ENCODE measurements at regions not wholly inside any gene's neighbourhood (a gene's known extent, or its start where the extent isn't known, plus 50 kb on each side); places are given as distances from the start of the nearest gene placed in this dataset.

- no peaks in the 10 kb centered on the region for H3K27me3 ChIP-seq (ENCODE audit: control insufficient read depth, insufficient read depth, low read length)
- peaks cover 2% of the 10 kb centered on the region; the same call in 1 of the 2 replicates for H3K9me3 ChIP-seq (ENCODE audit: control insufficient read depth, insufficient read depth, low read length)
- DNase-seq (ENCODE audit: low read depth, low spot score): no peak
- TF ChIP-seq CTCF (IDR thresholded peaks at IDR 0.05; ENCODE audit: low read depth, low read length): no peak
- no peak overlapping the region for H3K27ac ChIP-seq (ENCODE audit: low read depth, low read length)
- ChIA-PET POLR2A (no interaction called here), CTCF (no interaction called here)
- H3K4me3 ChIP-seq (ENCODE audit: low read depth, low read length): no peak overlapping the region
Measured at GRCh38 chr2:53544871-53545558, 222.6 kb upstream of the CHAC2 start.

- H3K27me3 ChIP-seq (ENCODE audit: control insufficient read depth, insufficient read depth, low read length): no peaks in the 10 kb centered on the region
- H3K27ac ChIP-seq (ENCODE audit: low read depth, low read length): no peak overlapping the region
- no peak overlapping the region for H3K4me3 ChIP-seq (ENCODE audit: low read depth, low read length)
- ChIA-PET CTCF (no interaction called here), POLR2A (no interaction called here)
- H3K9me3 ChIP-seq (ENCODE audit: control insufficient read depth, insufficient read depth, low read length): peaks cover 2% of the 10 kb centered on the region; the same call in 1 of the 2 replicates
- DNase-seq (ENCODE audit: low read depth, low spot score): no peak
- TF ChIP-seq CTCF (IDR thresholded peaks at IDR 0.05; ENCODE audit: low read depth, low read length): no peak
Measured at GRCh38 chr2:53543083-53543482, 224.5 kb upstream of the CHAC2 start.

- no peak for TF ChIP-seq CTCF (IDR thresholded peaks at IDR 0.05; ENCODE audit: low read depth, low read length)
- no peak for DNase-seq (ENCODE audit: low read depth, low spot score)
- ChIA-PET CTCF (no interaction called here), POLR2A (no interaction called here)
- Histone ChIP-seq H3K4me3 (ENCODE audit: low read depth, low read length) (no peak overlapping the region), H3K27me3 (ENCODE audit: control insufficient read depth, insufficient read depth, low read length) (no peaks in the 10 kb centered on the region), H3K27ac (ENCODE audit: low read depth, low read length) (no peak overlapping the region), H3K9me3 (ENCODE audit: control insufficient read depth, insufficient read depth, low read length) (peaks cover 2% of the 10 kb centered on the region; the same call in 1 of the 2 replicates)
Measured at GRCh38 chr2:53536583-53537361, 230.8 kb upstream of the CHAC2 start.

GRCh38 chr2:53535234-53535840, 232.3 kb upstream of the CHAC2 start:
- no peaks in the 10 kb centered on the region for H3K9me3 ChIP-seq (ENCODE audit: control insufficient read depth, insufficient read depth, low read length)
- CTCF ChIA-PET: no interaction called here
- H3K27me3 ChIP-seq (ENCODE audit: control insufficient read depth, insufficient read depth, low read length): no peaks in the 10 kb centered on the region
- no peak for TF ChIP-seq CTCF (IDR thresholded peaks at IDR 0.05; ENCODE audit: low read depth, low read length)
- no peak overlapping the region for H3K27ac ChIP-seq (ENCODE audit: low read depth, low read length)
- no peak for DNase-seq (ENCODE audit: low read depth, low spot score)
- POLR2A ChIA-PET: no interaction called here
- no peak overlapping the region for H3K4me3 ChIP-seq (ENCODE audit: low read depth, low read length)

- H3K9me3 ChIP-seq (ENCODE audit: control insufficient read depth, insufficient read depth, low read length): peaks cover 5% of the 10 kb centered on the region; the same call in 1 of the 2 replicates
- DNase-seq (ENCODE audit: low read depth, low spot score): no peak
- CTCF ChIA-PET: no interaction called here
- POLR2A ChIA-PET: no interaction called here
- H3K27me3 ChIP-seq (ENCODE audit: control insufficient read depth, insufficient read depth, low read length): no peaks in the 10 kb centered on the region
- H3K27ac ChIP-seq (ENCODE audit: low read depth, low read length): no peak overlapping the region
- no peak for TF ChIP-seq CTCF (IDR thresholded peaks at IDR 0.05; ENCODE audit: low read depth, low read length)
- H3K4me3 ChIP-seq (ENCODE audit: low read depth, low read length): no peak overlapping the region
Measured at GRCh38 chr2:53530126-53530525, 237.5 kb upstream of the CHAC2 start.

All from AG04450 (cell line).